T-helper 2 cell treated with Interferon-gamma antibody and Interleukin-4, amounts not matched to agents 100 ng/mL and 5 ng/mL, for 36 hours (primary cell): ENCODE measurements at regions not wholly inside any gene's neighbourhood (a gene's known extent, or its start where the extent isn't known, plus 50 kb on each side); places are given as distances from the start of the nearest gene placed in this dataset.
"Not testable (repeated sequence)": the region's sequence is repeated elsewhere in the genome, so short reads cannot be mapped to it uniquely, and the experiment has no call there.

ENCODE experiments used
- intact Hi-C: fragments of 100-400 bp; cut with micrococcal nuclease; formaldehyde crosslinking; loops from one replicate; pipeline ENCODE4 v1.15.1; 2023

- intact Hi-C loops: no loop called here
These were observed 494.6 kb upstream of the ADGRL4 start for GRCh38 chr1:79501153-79501552.

- intact Hi-C loops: no loop called here
These were observed 493.0 kb upstream of the ADGRL4 start for GRCh38 chr1:79499541-79499940.

- intact Hi-C loops: no loop called here
These were observed 490.8 kb upstream of the ADGRL4 start for GRCh38 chr1:79497193-79497773.

GRCh38 chr1:79496129-79496528, 489.6 kb upstream of the ADGRL4 start:
- intact Hi-C loops: no loop called here

- intact Hi-C loops: not testable (repeated sequence)
These were observed 487.2 kb upstream of the ADGRL4 start for GRCh38 chr1:79493702-79494101.

- intact Hi-C loops: not testable (repeated sequence)
These were observed 482.1 kb upstream of the ADGRL4 start for GRCh38 chr1:79488572-79489121.

GRCh38 chr1:79478728-79479373, 472.3 kb upstream of the ADGRL4 start:
- intact Hi-C loops: no loop called here

- intact Hi-C loops: no loop called here
These were observed 471.6 kb upstream of the ADGRL4 start for GRCh38 chr1:79478160-79478559.

- intact Hi-C loops: no loop called here
These were observed 465.6 kb upstream of the ADGRL4 start for GRCh38 chr1:79472067-79472656.

- intact Hi-C loops: no loop called here
These were observed 462.6 kb upstream of the ADGRL4 start for GRCh38 chr1:79469139-79469538.

GRCh38 chr1:79460773-79461436, 454.4 kb upstream of the ADGRL4 start:
- intact Hi-C loops: no loop called here

GRCh38 chr1:79457562-79458224, 451.2 kb upstream of the ADGRL4 start:
- intact Hi-C loops: no loop called here

- intact Hi-C loops: no loop called here
These were observed 441.9 kb upstream of the ADGRL4 start for GRCh38 chr1:79448426-79448825.

GRCh38 chr1:79441238-79441637, 434.7 kb upstream of the ADGRL4 start:
- intact Hi-C loops: no loop called here

GRCh38 chr1:79437540-79437939, 431.0 kb upstream of the ADGRL4 start:
- intact Hi-C loops: no loop called here

GRCh38 chr1:79431340-79431739, 424.8 kb upstream of the ADGRL4 start:
- intact Hi-C loops: no loop called here

- intact Hi-C loops: no loop called here
These were observed 423.9 kb upstream of the ADGRL4 start for GRCh38 chr1:79430437-79430836.

- intact Hi-C loops: no loop called here
These were observed 416.2 kb upstream of the ADGRL4 start for GRCh38 chr1:79422726-79423125.

- intact Hi-C loops: no loop called here
These were observed 392.0 kb upstream of the ADGRL4 start for GRCh38 chr1:79398501-79398900.

GRCh38 chr1:79396901-79397300, 390.4 kb upstream of the ADGRL4 start:
- intact Hi-C loops: no loop called here

- intact Hi-C loops: no loop called here
These were observed 382.3 kb upstream of the ADGRL4 start for GRCh38 chr1:79388694-79389361.
